Osteoblast (primary cell): ENCODE measurements at regions not wholly inside any gene's neighbourhood (a gene's known extent, or its start where the extent isn't known, plus 50 kb on each side); places are given as distances from the start of the nearest gene placed in this dataset.

Experiments
- DNase-seq: peaks from one replicate; pipeline ENCODE4 v3.0.0; 2011; ENCODE audit warnings: low spot score, mixed read lengths; ENCODE audit not compliant: insufficient read length; ENCODE audit errors: missing footprints
- H2AFZ ChIP-seq: 2 replicates; pipeline ENCODE4 v1.6.0; 2011; ENCODE audit warnings: mild to moderate bottlenecking, low read length
- H3K27ac ChIP-seq: 2 replicates; pipeline ENCODE4 v1.5.1; 2011; ENCODE audit warnings: mild to moderate bottlenecking, low read depth, low read length, moderate library complexity
- H3K27me3 ChIP-seq: 2 replicates; pipeline ENCODE4 v1.6.0; 2012; ENCODE audit warnings: mild to moderate bottlenecking, control low read depth, inconsistent platforms, low read length, moderate library complexity; ENCODE audit not compliant: insufficient read depth
- H3K36me3 ChIP-seq: 2 replicates; pipeline ENCODE4 v1.5.1; 2011; ENCODE audit warnings: mild to moderate bottlenecking, low read length, control low read depth, moderate library complexity; ENCODE audit not compliant: insufficient read depth
- H3K4me1 ChIP-seq: 2 replicates; pipeline ENCODE4 v1.5.1; 2011; ENCODE audit warnings: mild to moderate bottlenecking, low read length, control low read depth, moderate library complexity; ENCODE audit not compliant: insufficient read depth
- H3K4me2 ChIP-seq: 2 replicates; pipeline ENCODE4 v1.6.0; 2011; ENCODE audit warnings: mild to moderate bottlenecking, low read length; ENCODE audit not compliant: insufficient read depth
- H3K4me3 ChIP-seq: fragments of 200-600 bp; sonication (generic); 3 replicates; pipeline ENCODE4 v1.5.1; 2012; ENCODE audit warnings: mild to moderate bottlenecking, low read length, inconsistent platforms; ENCODE audit not compliant: insufficient read depth
- H3K79me2 ChIP-seq: 2 replicates; pipeline ENCODE4 v1.6.0; 2012; ENCODE audit warnings: mild to moderate bottlenecking, low read length, control low read depth, inconsistent platforms; ENCODE audit not compliant: insufficient read depth
- H3K9me3 ChIP-seq: 2 replicates; pipeline ENCODE4 v1.5.1; 2011; ENCODE audit warnings: low read depth, low read length, control low read depth
- H4K20me1 ChIP-seq: 2 replicates; pipeline ENCODE4 v1.6.0; 2012; ENCODE audit warnings: mild to moderate bottlenecking, low read length, control low read depth; ENCODE audit not compliant: insufficient read depth
- TF ChIP-seq, protein P1 (sequence below): IDR thresholded peaks from 2 replicates; pipeline ENCODE4 v1.5.1; 2011; ENCODE audit warnings: mild to moderate bottlenecking, low read depth, low read length, moderate library complexity; ENCODE audit errors: extremely low read depth

DNA sequence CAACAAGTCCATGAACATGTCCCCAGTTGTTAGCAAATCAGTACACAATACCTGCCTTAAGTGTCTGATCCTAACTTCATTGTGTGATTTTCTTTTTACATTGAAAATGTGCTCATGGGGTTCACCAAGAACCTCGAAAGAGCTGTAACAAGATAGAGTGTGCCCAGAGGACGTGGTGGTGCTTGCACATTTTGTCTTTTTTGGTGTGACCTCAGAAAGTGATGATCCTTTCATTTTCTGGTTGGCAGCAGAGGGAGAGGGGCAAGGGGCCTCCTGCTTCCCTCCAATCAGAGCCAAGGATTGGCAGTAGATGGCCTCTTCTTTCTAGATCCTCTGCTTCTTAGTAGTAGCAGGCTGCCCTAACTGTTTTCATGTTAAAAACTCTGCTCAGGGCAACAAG lies 176.4 kb downstream of the OPA1 start:
- H3K4me1 ChIP-seq, result peaks cover 9% of the 10 kb centered on the region
- H3K4me3 ChIP-seq, result no peak overlapping the region
- no peaks in the 10 kb centered on the region for H3K9me3 ChIP-seq
- H3K4me2 ChIP-seq, result no peak overlapping the region
- TF ChIP-seq, protein P1, sequence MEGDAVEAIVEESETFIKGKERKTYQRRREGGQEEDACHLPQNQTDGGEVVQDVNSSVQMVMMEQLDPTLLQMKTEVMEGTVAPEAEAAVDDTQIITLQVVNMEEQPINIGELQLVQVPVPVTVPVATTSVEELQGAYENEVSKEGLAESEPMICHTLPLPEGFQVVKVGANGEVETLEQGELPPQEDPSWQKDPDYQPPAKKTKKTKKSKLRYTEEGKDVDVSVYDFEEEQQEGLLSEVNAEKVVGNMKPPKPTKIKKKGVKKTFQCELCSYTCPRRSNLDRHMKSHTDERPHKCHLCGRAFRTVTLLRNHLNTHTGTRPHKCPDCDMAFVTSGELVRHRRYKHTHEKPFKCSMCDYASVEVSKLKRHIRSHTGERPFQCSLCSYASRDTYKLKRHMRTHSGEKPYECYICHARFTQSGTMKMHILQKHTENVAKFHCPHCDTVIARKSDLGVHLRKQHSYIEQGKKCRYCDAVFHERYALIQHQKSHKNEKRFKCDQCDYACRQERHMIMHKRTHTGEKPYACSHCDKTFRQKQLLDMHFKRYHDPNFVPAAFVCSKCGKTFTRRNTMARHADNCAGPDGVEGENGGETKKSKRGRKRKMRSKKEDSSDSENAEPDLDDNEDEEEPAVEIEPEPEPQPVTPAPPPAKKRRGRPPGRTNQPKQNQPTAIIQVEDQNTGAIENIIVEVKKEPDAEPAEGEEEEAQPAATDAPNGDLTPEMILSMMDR, result no peak
- no peaks in the 10 kb centered on the region for H4K20me1 ChIP-seq
- no peaks in the 10 kb centered on the region for H3K79me2 ChIP-seq
- H3K27me3 ChIP-seq, result peaks cover 48% of the 10 kb centered on the region
- no peak overlapping the region for H3K27ac ChIP-seq
- no peaks in the 10 kb centered on the region for H3K36me3 ChIP-seq
- H2AFZ ChIP-seq, result no peak overlapping the region
- no peak for DNase-seq

DNA sequence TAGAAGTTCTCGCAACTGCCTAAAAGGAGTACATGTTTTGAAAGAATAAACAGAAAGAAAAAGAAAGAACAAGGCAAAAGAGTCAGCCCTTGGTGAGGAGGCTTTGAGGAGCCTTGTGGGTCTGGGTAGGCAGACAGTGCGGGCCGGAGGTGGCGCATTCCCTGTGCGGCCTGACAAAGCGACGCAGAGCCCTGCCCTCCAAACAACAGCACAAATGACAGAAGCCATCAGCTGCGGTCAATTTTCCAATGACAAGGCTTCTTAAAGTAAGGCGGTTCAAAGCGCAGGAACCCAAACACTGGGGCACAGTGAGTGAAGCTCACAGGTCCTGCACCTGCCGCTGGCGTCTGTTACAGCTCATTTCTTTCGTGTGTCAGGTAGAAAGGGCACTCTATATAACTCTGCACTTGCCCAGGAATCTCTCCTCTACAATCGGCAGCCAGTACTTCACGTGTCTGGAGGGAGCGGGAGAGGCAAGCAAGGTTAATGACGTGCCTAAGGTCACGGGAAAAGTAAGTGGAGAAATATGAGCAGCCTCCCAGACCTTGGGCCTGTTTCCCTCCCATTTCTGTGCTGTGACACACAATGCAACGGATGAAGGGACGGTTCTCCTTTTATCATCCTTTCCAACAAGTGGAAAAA lies 178.1 kb downstream of the OPA1 start:
- Histone ChIP-seq H2AFZ (no peak overlapping the region), H3K36me3 (no peaks in the 10 kb centered on the region), H3K4me2 (no peak overlapping the region), H3K9me3 (no peaks in the 10 kb centered on the region), H3K27ac (no peak overlapping the region), H3K4me1 (peaks cover 9% of the 10 kb centered on the region), H3K4me3 (no peak overlapping the region), H4K20me1 (no peaks in the 10 kb centered on the region), H3K79me2 (no peaks in the 10 kb centered on the region), H3K27me3 (peaks cover 51% of the 10 kb centered on the region)
- TF ChIP-seq, protein P1, result no peak
- DNase-seq, result no peak

DNA sequence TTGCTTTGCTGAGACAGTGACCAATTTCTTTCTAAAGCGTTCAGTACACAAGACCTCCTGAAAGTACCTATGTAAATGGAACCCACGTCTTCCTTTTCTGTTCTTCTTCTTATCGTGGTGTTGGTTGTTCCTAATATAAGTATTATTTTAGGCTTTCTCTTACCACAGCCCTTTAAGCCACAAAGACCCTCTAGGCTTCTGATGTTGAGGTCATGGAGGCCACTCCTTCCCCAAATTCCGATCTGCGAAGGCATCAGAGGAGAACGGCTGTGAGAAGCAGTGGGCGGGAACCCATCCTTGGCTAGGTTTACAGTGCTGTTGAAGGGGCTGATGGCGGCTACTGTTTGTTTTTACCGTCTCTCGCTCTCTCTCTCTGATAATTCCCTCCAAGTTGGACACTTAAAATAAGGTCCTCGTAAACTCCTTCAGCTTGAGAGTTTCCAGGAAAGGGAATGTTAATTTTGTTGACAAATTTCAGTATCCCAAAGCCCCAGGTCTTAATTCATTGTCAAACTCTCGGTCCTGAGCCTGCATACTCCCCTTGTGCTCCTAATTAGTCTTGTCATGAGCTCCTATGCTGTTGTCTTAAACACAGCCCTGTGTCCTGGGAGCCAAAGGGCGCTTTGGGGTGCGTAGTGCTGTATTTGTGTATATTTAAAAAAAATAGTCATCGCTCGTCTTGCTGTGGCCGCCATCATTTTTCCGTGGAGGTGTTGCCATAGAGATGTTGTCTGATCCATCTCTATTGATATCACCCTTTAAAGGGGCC lies 178.8 kb downstream of the OPA1 start:
- Histone ChIP-seq H3K4me2 (no peak overlapping the region), H3K79me2 (no peaks in the 10 kb centered on the region), H3K36me3 (no peaks in the 10 kb centered on the region), H2AFZ (no peak overlapping the region), H3K4me3 (no peak overlapping the region), H4K20me1 (no peaks in the 10 kb centered on the region), H3K27me3 (peaks cover 51% of the 10 kb centered on the region), H3K9me3 (no peaks in the 10 kb centered on the region), H3K4me1 (peaks cover 9% of the 10 kb centered on the region), H3K27ac (no peak overlapping the region)
- DNase-seq, result no peak
- TF ChIP-seq, protein P1, result no peak

DNA sequence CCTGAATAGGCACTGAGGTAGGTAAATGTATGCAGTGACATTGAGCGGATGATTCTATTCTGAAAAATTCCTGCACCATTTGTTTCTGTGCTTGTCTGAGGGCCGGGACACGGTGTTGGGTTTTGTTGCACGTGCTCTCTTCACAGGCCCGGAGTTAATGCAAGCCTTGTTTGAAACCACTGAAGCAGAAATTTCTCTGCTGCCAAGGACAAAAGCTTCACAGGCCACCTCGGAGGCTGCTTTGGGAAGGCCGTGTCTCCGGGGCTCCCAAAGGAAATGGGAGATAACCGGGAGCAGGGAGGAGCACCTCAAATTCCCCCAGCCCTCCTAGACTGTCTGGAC lies 179.4 kb downstream of the OPA1 start:
- Histone ChIP-seq H3K79me2 (no peaks in the 10 kb centered on the region), H3K4me2 (no peak overlapping the region), H3K4me3 (no peak overlapping the region), H3K9me3 (no peaks in the 10 kb centered on the region), H3K36me3 (no peaks in the 10 kb centered on the region), H4K20me1 (no peaks in the 10 kb centered on the region), H3K4me1 (peaks cover 9% of the 10 kb centered on the region), H3K27ac (no peak overlapping the region), H3K27me3 (peaks cover 54% of the 10 kb centered on the region), H2AFZ (no peak overlapping the region)
- DNase-seq, result no peak
- TF ChIP-seq, protein P1, result no peak
